Liver (tissue), 8 donors: ENCODE measurements at regions not wholly inside any gene's neighbourhood (a gene's known extent, or its start where the extent isn't known, plus 50 kb on each side); places are given as distances from the start of the nearest gene placed in this dataset.

Experiments
- DNase-seq: peaks from one replicate; pipeline ENCODE4 v3.0.0-alpha.2; 2017; ENCODE audit warnings: low spot score
- H3K27ac ChIP-seq, 2 donors: one replicate each; pipeline ENCODE4 v1.7.0; 2013; ENCODE audit warnings: inconsistent platforms in 2 of 2, low read length in 2 of 2, control low read depth in 1 of 2, low read depth in 1 of 2, mild to moderate bottlenecking in 1 of 2
- H3K27me3 ChIP-seq, 4 donors: one replicate each; pipeline versions ENCODE4 v1.6.1 to v1.7.0; 2013; ENCODE audit warnings: low read length in 3 of 4, inconsistent platforms in 1 of 4, mild to moderate bottlenecking in 1 of 4, moderate library complexity in 1 of 4; ENCODE audit not compliant: control insufficient read depth in 4 of 4, insufficient read depth in 4 of 4
- H3K36me3 ChIP-seq, 4 donors: one replicate each; pipeline versions ENCODE4 v1.6.1 to v1.7.0; 2013; ENCODE audit warnings: low read length in 3 of 4, mild to moderate bottlenecking in 3 of 4, low read depth in 1 of 4, moderate library complexity in 1 of 4; ENCODE audit not compliant: control insufficient read depth in 4 of 4, insufficient read depth in 3 of 4
- H3K4me1 ChIP-seq, 4 donors: one replicate each; pipeline versions ENCODE4 v1.6.1 to v1.7.0; 2013; ENCODE audit warnings: low read length in 3 of 4, mild to moderate bottlenecking in 3 of 4, moderate library complexity in 1 of 4; ENCODE audit not compliant: control insufficient read depth in 4 of 4, insufficient read depth in 4 of 4
- H3K4me3 ChIP-seq, 3 donors: one replicate each; pipeline versions ENCODE4 v1.6.1 to v1.7.0; 2013; ENCODE audit warnings: low read length in 3 of 3, control low read depth in 1 of 3, low read depth in 1 of 3, mild to moderate bottlenecking in 1 of 3
- H3K9ac ChIP-seq, 2 donors: one replicate each; pipeline ENCODE4 v1.7.0; 2013; ENCODE audit warnings: low read length in 2 of 2, mild to moderate bottlenecking in 2 of 2, moderate library complexity in 2 of 2, control low read depth in 1 of 2, low read depth in 1 of 2
- H3K9me3 ChIP-seq, 4 donors: one replicate each; pipeline versions ENCODE4 v1.6.1 to v1.7.0; 2013; ENCODE audit warnings: low read length in 3 of 4; ENCODE audit not compliant: control insufficient read depth in 4 of 4
- ATF3 ChIP-seq: IDR thresholded peaks from 2 replicates; pipeline ENCODE4 v1.6.1; 2016; ENCODE audit warnings: antibody characterized with exemption
- CTCF ChIP-seq: fragments of 150-350 bp; IDR thresholded peaks from 2 replicates; pipeline ENCODE4 v1.5.1; 2017; ENCODE audit warnings: improper control_type of control experiment, low read depth, low read length; ENCODE audit not compliant: missing input control
- FOXA1 ChIP-seq: IDR thresholded peaks from 2 replicates; pipeline ENCODE4 v1.6.1; 2016; ENCODE audit warnings: antibody characterized with exemption
- HNF4A ChIP-seq, 2 donors: conservative IDR thresholded peaks; 2 replicates each; pipeline ENCODE4 v1.6.1; 2016; ENCODE audit warnings: antibody characterized with exemption in 2 of 2, mild to moderate bottlenecking in 2 of 2
- HNF4G ChIP-seq: IDR thresholded peaks from 2 replicates; pipeline ENCODE4 v1.6.1; 2016; ENCODE audit warnings: antibody characterized with exemption
- JUND ChIP-seq, 2 donors: IDR thresholded peaks; 2 replicates each; pipeline ENCODE4 v1.6.1; 2016; ENCODE audit warnings: antibody characterized with exemption in 2 of 2
- MAX ChIP-seq: IDR thresholded peaks from 2 replicates; pipeline ENCODE4 v1.6.1; 2016; ENCODE audit warnings: antibody characterized with exemption
- NR2F2 ChIP-seq: IDR thresholded peaks from 2 replicates; pipeline ENCODE4 v1.6.1; 2016; ENCODE audit warnings: antibody characterized with exemption
- RAD21 ChIP-seq, 2 donors: IDR thresholded peaks; 2 replicates each; pipeline ENCODE4 v1.6.1; 2016; ENCODE audit warnings: antibody characterized with exemption in 2 of 2, mild to moderate bottlenecking in 2 of 2
- REST ChIP-seq: IDR thresholded peaks from 2 replicates; pipeline ENCODE4 v1.6.1; 2016; ENCODE audit warnings: antibody characterized with exemption, mild to moderate bottlenecking
- TAF1 ChIP-seq: conservative IDR thresholded peaks from 2 replicates; pipeline ENCODE4 v1.6.1; 2016; ENCODE audit warnings: antibody characterized with exemption, mild to moderate bottlenecking
- YY1 ChIP-seq: IDR thresholded peaks from 2 replicates; pipeline ENCODE4 v1.6.1; 2016; ENCODE audit warnings: antibody characterized with exemption, mild to moderate bottlenecking
- ZBTB33 ChIP-seq: IDR thresholded peaks from 2 replicates; pipeline ENCODE4 v1.6.1; 2016; ENCODE audit warnings: antibody characterized with exemption
- WGBS: extraction: QIAGEN DNeasy Blood & Tissue Kit; methylation state at CpG from one replicate; pipeline ENCODE4 v1.1.7; 2013; 5-methylcytosine and 5-hydroxymethylcytosine counted together
- donor health status: healthy.
- donor health status: healthy.
- donor health status: healthy.
- donor health status: healthy.
- donor health status: healthy.

GRCh38 chr12:127292736-127293135 is 974.2 kb upstream of the TMEM132C start:
- Histone ChIP-seq H3K36me3 (no peaks in the 10 kb centered on the region), H3K9me3 (no peaks in the 10 kb centered on the region), H3K4me3 (no peak overlapping the region), H3K4me1 (no peaks in the 10 kb centered on the region), H3K27ac (no peak overlapping the region), H3K9ac (no peak overlapping the region), H3K27me3 (no peaks in the 10 kb centered on the region)
- TF ChIP-seq HNF4G (no peak), NR2F2 (no peak), CTCF (no peak), ZBTB33 (no peak), TAF1 (no peak), MAX (no peak), HNF4A (conservative IDR thresholded peaks at IDR 0.05) (no peak), ATF3 (no peak), JUND (IDR thresholded peaks at IDR 0.05) (no peak), YY1 (no peak), FOXA1 (no peak), REST (no peak), RAD21 (IDR thresholded peaks at IDR 0.05) (no peak)
- 89% methylated on average over 6 of the region's 6 CpGs for WGBS
- no peak for DNase-seq

GRCh38 chr12:127293507-127294310 is 973.3 kb upstream of the TMEM132C start:
- Histone ChIP-seq H3K4me1 (no peaks in the 10 kb centered on the region), H3K4me3 (no peak overlapping the region), H3K9ac (no peak overlapping the region), H3K36me3 (no peaks in the 10 kb centered on the region), H3K27me3 (no peaks in the 10 kb centered on the region), H3K9me3 (no peaks in the 10 kb centered on the region), H3K27ac (no peak overlapping the region)
- DNase-seq = peak; percentile 46
- TF ChIP-seq CTCF (peak; percentile 90), RAD21 (IDR thresholded peaks at IDR 0.05) (peak; percentile 95 to 98), HNF4G (no peak)
- WGBS = 59% methylated on average over 13 of the region's 13 CpGs
